HL-60 (cell line): ENCODE measurements at regions not wholly inside any gene's neighbourhood (a gene's known extent, or its start where the extent isn't known, plus 50 kb on each side); places are given as distances from the start of the nearest gene placed in this dataset.

Experiments
- DNase-seq, 2 experiments: peaks; one replicate each; pipeline ENCODE4 v3.0.0-alpha.2; 2010 to 2020; ENCODE audit warnings: low read depth in 1 of 2, low spot score in 1 of 2
- H3K27ac ChIP-seq: fragments of 250-450 bp; sonication (Bioruptor Pico); replicated peaks from 2 replicates; pipeline ENCODE4 v1.5.1; 2020; ENCODE audit warnings: mild to moderate bottlenecking, moderate library complexity
- H3K27me3 ChIP-seq: fragments of 250-450 bp; sonication (Bioruptor Pico); 2 replicates; pipeline ENCODE4 v1.5.1; 2021; ENCODE audit warnings: mild to moderate bottlenecking, moderate library complexity; ENCODE audit not compliant: insufficient read depth, poor library complexity, severe bottlenecking
- H3K4me3 ChIP-seq: replicated peaks from 2 replicates; pipeline ENCODE4 v1.5.1; 2011; ENCODE audit warnings: mild to moderate bottlenecking, control low read depth, low read length; ENCODE audit not compliant: insufficient read depth
- GABPA ChIP-seq: IDR thresholded peaks from 2 replicates; pipeline ENCODE4 v1.6.1; 2012; ENCODE audit warnings: low read depth
- POLR2AphosphoS5 ChIP-seq: IDR thresholded peaks from 2 replicates; pipeline ENCODE4 v1.6.1; 2012; ENCODE audit warnings: low read depth
- SPI1 ChIP-seq: IDR thresholded peaks from 2 replicates; pipeline ENCODE4 v1.6.1; 2012; ENCODE audit warnings: low read depth, mild to moderate bottlenecking, borderline replicate concordance
- TF ChIP-seq, protein P1 (sequence below): IDR thresholded peaks from one replicate; pipeline ENCODE4 v1.5.1; 2011; ENCODE audit warnings: low read length, control low read depth, inconsistent platforms; ENCODE audit not compliant: insufficient read depth
- TF ChIP-seq, protein P2 (sequence below): IDR thresholded peaks from 2 replicates; pipeline ENCODE4 v1.6.1; 2012; ENCODE audit warnings: low read depth; ENCODE audit not compliant: insufficient replicate concordance

DNA sequence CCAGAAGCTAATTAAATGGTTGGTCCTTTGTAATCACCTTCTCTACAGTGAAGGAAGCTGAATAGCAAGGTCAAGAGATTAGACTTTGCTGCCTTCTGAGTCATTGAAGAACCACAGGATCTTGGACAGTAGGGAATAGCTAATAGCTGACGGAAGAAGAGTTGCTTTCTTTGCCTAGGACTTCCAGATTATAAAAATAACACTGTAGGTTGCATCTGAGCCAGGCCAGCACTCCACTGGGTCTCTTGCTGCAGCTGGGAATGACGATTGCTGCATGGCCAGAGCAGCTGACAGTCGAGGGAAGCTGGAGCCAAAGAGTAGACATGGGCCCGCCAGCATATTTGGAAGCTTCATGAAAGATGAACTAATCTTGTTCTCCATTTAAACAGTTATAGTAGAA is 81.5 kb upstream of the KCNMB2 start:
- no peak overlapping the region for H3K27ac ChIP-seq
- H3K4me3 ChIP-seq = no peak overlapping the region
- DNase-seq = no peak
- TF ChIP-seq SPI1 (no peak), POLR2AphosphoS5 (no peak), GABPA (no peak)
- TF ChIP-seq, protein P1, sequence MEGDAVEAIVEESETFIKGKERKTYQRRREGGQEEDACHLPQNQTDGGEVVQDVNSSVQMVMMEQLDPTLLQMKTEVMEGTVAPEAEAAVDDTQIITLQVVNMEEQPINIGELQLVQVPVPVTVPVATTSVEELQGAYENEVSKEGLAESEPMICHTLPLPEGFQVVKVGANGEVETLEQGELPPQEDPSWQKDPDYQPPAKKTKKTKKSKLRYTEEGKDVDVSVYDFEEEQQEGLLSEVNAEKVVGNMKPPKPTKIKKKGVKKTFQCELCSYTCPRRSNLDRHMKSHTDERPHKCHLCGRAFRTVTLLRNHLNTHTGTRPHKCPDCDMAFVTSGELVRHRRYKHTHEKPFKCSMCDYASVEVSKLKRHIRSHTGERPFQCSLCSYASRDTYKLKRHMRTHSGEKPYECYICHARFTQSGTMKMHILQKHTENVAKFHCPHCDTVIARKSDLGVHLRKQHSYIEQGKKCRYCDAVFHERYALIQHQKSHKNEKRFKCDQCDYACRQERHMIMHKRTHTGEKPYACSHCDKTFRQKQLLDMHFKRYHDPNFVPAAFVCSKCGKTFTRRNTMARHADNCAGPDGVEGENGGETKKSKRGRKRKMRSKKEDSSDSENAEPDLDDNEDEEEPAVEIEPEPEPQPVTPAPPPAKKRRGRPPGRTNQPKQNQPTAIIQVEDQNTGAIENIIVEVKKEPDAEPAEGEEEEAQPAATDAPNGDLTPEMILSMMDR = no peak
- TF ChIP-seq, protein P2, sequence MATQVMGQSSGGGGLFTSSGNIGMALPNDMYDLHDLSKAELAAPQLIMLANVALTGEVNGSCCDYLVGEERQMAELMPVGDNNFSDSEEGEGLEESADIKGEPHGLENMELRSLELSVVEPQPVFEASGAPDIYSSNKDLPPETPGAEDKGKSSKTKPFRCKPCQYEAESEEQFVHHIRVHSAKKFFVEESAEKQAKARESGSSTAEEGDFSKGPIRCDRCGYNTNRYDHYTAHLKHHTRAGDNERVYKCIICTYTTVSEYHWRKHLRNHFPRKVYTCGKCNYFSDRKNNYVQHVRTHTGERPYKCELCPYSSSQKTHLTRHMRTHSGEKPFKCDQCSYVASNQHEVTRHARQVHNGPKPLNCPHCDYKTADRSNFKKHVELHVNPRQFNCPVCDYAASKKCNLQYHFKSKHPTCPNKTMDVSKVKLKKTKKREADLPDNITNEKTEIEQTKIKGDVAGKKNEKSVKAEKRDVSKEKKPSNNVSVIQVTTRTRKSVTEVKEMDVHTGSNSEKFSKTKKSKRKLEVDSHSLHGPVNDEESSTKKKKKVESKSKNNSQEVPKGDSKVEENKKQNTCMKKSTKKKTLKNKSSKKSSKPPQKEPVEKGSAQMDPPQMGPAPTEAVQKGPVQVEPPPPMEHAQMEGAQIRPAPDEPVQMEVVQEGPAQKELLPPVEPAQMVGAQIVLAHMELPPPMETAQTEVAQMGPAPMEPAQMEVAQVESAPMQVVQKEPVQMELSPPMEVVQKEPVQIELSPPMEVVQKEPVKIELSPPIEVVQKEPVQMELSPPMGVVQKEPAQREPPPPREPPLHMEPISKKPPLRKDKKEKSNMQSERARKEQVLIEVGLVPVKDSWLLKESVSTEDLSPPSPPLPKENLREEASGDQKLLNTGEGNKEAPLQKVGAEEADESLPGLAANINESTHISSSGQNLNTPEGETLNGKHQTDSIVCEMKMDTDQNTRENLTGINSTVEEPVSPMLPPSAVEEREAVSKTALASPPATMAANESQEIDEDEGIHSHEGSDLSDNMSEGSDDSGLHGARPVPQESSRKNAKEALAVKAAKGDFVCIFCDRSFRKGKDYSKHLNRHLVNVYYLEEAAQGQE = no peak
- no peaks in the 10 kb centered on the region for H3K27me3 ChIP-seq

DNA sequence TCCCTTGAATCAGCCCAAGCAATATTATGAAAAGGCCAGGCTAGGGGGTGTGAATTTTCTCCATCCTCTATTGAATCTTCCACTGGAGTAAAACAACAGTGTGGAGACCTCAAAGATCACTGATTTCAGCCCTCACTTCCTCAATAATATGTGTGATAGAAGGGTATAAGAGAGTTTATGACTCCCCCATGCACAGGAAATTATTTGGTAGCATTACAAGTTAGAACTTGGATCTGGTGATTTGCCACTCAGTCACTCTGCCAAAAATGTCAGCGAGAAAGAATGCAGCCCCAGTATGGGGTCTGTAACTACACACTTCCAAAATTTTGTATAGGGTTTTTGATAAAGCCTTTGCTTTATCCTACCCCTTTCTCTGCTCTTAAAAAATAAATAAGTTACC is 81.0 kb upstream of the KCNMB2 start:
- TF ChIP-seq GABPA (no peak), POLR2AphosphoS5 (no peak), SPI1 (no peak)
- TF ChIP-seq, protein P1 = no peak
- TF ChIP-seq, protein P2 = no peak
- no peak for DNase-seq

DNA sequence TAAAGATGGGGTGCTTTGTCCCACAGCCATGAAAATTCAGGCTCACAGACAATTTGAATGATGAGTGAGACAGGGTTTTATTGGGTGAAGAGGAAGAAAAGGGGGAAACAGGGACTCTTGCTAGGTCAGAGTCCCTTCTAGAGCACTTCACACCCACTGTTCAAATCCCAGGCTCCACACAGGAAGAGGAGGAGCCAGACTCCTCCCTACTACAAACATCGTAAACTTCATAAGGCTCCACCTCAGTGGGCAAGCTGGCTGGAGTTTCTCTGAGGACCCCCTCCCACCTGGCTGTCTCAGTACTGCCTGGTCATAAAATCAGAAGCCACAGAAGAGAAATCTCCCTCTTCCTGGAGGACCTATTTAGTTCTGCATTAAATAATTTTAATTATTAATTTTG is 80.3 kb upstream of the KCNMB2 start:
- no peak for TF ChIP-seq GABPA
- TF ChIP-seq POLR2AphosphoS5 = no peak
- TF ChIP-seq, protein P1 = no peak
- TF ChIP-seq, protein P2 = no peak
- no peak for TF ChIP-seq SPI1

More for the DNA sequence above, 81.0 kb upstream of the KCNMB2 start:
- Histone ChIP-seq H3K27me3 (no peaks in the 10 kb centered on the region), H3K4me3 (no peak overlapping the region), H3K27ac (no peak overlapping the region)

More for the DNA sequence above, 80.3 kb upstream of the KCNMB2 start:
- Histone ChIP-seq H3K4me3 (no peak overlapping the region), H3K27me3 (no peaks in the 10 kb centered on the region), H3K27ac (no peak overlapping the region)
- no peak for DNase-seq
